ENCODE measurements at regions not wholly inside any gene's neighbourhood (a gene's known extent, or its start where the extent isn't known, plus 50 kb on each side); places are given as distances from the start of the nearest gene placed in this dataset.

DNA sequence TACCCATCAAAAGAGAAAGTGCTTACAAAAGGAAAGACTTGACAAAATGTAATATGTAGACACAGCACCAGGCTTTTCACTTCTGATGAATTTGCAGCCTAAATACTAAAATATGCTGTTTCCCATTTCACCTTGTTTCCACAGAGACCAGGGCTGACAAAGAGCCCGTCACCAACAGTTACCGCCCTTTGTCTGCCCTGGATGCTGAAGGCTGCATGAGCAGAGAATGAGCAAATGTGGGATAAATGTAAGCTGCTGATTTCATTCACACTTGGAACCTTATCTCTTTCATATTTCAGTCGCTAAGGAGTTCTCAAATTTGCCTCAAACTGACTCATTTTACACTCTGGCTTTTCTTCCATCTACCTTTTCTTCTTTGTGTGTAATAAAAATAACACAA is 213.9 kb downstream of the TMEM167A start:
- no peak overlapping the region for H3K27ac Mint-ChIP-seq
- H3K27me3 Mint-ChIP-seq, result no peaks in the 10 kb centered on the region
- no peak overlapping the region for H3K4me3 Mint-ChIP-seq
- ATAC-seq (replicated peaks), result no peak
- no peaks in the 10 kb centered on the region for H3K4me1 Mint-ChIP-seq (ENCODE audit: low read depth in 2 of 2)
- DNase-seq, result no peak
- H3K36me3 Mint-ChIP-seq (ENCODE audit: insufficient read depth), result no peaks in the 10 kb centered on the region
- H3K9me3 Mint-ChIP-seq, result no peaks in the 10 kb centered on the region

DNA sequence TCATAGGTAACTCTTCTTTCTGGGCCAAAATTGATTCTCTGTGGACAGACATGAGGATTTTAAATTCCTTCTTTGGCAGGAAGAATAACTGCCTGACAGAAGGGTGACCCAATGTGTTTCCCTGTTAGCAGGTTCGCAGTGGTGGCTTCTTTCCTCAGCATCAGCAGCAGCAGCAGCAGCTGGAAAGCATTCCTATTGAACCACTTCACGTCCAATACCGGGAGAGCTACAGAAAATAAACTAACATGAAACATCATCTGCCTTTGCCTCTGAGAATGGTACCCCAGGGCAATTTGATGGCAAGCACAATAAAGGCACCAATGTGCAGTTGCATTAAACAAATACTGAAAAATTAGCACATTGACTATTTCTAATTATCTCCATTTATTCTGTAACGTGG is 214.5 kb downstream of the TMEM167A start:
- Mint-ChIP-seq H3K36me3 (ENCODE audit: insufficient read depth) (no peaks in the 10 kb centered on the region), H3K4me3 (no peak overlapping the region), H3K27me3 (no peaks in the 10 kb centered on the region), H3K9me3 (no peaks in the 10 kb centered on the region), H3K27ac (no peak overlapping the region), H3K4me1 (ENCODE audit: low read depth in 2 of 2) (no peaks in the 10 kb centered on the region)
- ATAC-seq (replicated peaks) (no peak), DNase-seq (no peak)

DNA sequence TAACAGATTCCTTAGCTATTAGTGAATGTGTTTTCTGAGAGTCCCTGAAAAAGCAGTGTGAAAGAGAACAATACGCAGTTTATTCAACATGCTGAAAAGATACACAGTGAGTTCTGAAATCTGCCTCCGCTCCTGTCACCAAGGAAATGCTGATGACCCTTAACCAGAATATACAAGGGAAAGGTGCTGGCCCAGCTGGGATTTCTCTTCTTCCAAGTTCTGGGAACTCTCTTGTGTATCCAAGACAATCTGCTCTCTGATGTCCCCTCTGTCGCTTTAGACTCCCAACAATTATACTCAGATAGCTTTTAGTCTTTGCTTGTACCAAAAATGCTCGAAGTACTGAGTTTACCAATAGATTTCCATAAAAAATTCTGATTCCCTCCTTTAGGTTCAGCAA is 214.9 kb downstream of the TMEM167A start:
- no peaks in the 10 kb centered on the region for H3K36me3 Mint-ChIP-seq (ENCODE audit: insufficient read depth)
- no peaks in the 10 kb centered on the region for H3K9me3 Mint-ChIP-seq
- H3K4me1 Mint-ChIP-seq (ENCODE audit: low read depth in 2 of 2), result no peaks in the 10 kb centered on the region
- no peaks in the 10 kb centered on the region for H3K27me3 Mint-ChIP-seq
- H3K27ac Mint-ChIP-seq, result no peak overlapping the region
- DNase-seq (no peak), ATAC-seq (replicated peaks) (no peak)
- no peak overlapping the region for H3K4me3 Mint-ChIP-seq

DNA sequence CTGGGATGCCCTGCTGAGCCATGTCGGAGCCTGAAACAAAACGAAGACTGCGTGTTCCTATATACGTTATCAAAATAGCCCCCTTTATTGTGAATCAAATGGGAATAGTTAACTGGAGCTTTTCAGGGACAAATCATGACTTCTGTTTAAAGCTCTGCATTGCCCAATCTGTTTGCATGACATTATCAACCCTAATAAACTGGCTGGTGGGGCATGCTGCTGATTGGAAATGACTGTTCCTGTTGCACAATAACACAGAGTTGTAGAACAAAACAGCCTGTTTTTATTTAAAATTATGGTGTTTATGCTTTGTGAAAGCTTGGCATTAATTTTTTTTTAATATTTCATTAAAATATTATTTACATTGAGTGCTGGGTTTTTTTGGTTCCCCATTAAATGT is 215.5 kb downstream of the TMEM167A start:
- H3K4me3 Mint-ChIP-seq, result no peak overlapping the region
- H3K4me1 Mint-ChIP-seq (ENCODE audit: low read depth in 2 of 2), result no peaks in the 10 kb centered on the region
- DNase-seq, result no peak
- no peaks in the 10 kb centered on the region for H3K9me3 Mint-ChIP-seq
- H3K27me3 Mint-ChIP-seq, result no peaks in the 10 kb centered on the region
- ATAC-seq (replicated peaks), result no peak
- no peaks in the 10 kb centered on the region for H3K36me3 Mint-ChIP-seq (ENCODE audit: insufficient read depth)
- no peak overlapping the region for H3K27ac Mint-ChIP-seq

DNA sequence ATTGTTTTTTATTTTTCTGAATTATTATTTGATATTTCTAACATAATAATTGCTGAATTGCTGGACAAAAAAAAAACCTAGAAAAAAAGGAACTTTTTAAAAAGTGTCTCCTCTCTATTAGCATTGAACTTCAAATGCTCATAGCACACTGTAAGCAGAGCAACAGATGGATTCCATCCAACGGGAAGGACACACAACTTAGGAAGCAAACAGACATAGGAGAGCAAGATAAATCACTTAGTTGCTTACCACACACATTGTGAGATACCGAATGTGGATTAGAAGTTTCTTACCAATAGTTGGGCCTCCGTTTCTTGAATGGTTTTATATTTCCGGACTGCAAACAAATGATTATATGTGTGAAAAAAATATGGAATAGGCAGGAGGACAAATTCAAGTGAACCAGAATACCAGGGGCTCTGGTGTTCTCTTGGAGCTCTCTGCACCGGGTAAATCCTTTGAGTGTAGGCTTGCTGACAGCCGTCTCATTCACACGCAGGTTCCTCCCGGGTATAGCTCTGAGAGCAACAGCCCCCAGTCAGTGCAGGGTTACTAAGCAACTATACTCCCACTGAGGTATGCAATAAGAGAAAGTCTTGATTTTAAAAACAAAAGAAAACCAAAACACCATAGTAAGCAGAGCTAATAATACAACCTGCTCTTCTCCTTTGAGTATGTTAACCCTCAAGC is 217.6 kb downstream of the TMEM167A start:
- DNase-seq, result no peak
- Mint-ChIP-seq H3K27me3 (no peaks in the 10 kb centered on the region), H3K4me1 (ENCODE audit: low read depth in 2 of 2) (no peaks in the 10 kb centered on the region), H3K4me3 (no peak overlapping the region), H3K36me3 (ENCODE audit: insufficient read depth) (no peaks in the 10 kb centered on the region), H3K9me3 (no peaks in the 10 kb centered on the region), H3K27ac (no peak overlapping the region)
- ATAC-seq (replicated peaks), result no peak

DNA sequence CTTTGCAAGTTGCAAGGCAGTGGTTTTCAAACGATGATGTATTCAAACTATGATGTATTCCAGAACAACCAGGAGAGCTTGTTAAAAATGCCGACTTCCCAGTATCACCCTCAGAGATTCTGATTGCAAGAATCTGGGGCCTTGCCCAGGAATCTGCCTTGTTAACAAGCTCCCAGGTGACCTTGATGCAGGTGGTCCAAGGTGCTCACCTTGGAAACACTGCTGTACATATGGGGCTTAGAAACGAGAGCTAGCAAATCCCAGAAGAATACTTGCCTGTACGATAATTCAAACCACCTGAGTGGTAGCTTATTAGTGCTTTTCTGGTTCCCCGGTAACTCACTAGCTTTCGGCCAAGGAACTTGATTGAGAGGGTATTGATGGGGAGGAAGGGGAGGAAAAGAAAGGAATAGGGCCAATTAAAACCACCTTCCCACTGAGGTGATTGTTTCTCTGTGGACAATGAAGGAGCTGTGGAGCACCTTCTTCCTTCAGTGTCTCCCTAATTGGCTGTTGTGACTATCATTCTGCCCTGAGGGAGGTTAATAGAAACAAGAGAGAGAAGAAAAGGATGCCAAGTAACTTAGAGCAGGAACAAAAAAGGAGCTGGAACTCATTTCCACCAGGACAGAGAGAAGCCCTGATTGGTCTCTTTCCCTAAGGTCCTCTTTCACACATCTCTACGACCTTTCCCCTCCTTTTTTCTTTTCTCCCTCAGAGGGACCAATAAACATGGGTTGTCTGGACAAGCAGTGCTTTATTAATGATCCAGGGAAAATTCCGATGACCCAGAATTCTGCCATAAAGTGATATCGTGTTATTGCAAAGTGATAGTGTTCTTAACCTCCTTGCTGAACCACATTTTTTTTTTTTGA is 218.8 kb downstream of the TMEM167A start:
- no peaks in the 10 kb centered on the region for H3K36me3 Mint-ChIP-seq (ENCODE audit: insufficient read depth)
- H3K4me1 Mint-ChIP-seq (ENCODE audit: low read depth in 2 of 2), result no peaks in the 10 kb centered on the region
- H3K27ac Mint-ChIP-seq, result no peak overlapping the region
- H3K27me3 Mint-ChIP-seq, result no peaks in the 10 kb centered on the region
- DNase-seq (no peak), ATAC-seq (replicated peaks) (no peak)
- no peaks in the 10 kb centered on the region for H3K9me3 Mint-ChIP-seq
- no peak overlapping the region for H3K4me3 Mint-ChIP-seq

DNA sequence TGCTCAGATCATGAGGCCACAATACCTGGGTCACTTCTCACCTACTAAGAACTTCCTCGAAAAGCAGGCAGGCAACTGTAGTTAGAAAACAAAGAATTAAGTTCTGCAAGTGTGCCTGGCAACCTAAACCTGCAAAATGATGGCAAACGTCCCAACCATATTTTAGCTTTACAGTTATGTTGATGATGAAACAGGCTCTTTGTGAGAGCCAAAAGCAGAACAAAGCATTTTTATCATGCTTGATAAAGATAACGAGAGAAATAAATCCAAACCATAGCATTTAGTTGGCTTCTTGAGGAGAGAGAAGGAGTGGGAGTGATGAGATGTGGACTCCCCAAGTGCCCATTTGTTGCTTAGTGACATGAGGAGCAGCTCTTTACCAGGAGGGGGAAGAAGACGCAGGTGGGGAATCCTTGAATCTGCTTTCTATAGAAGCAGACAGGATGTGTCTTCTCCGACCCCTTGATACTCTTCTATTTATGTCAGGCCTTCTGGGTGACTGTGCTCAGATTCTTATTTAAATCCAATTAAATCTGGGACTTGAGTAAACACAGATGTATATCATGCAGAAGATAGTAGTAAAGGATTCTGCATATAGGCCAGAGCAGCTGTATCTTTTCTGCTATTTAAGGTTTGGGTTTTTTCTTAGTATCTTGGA is 221.2 kb downstream of the TMEM167A start:
- H3K27me3 Mint-ChIP-seq, result no peaks in the 10 kb centered on the region
- no peak overlapping the region for H3K27ac Mint-ChIP-seq
- DNase-seq (no peak), ATAC-seq (replicated peaks) (no peak)
- no peaks in the 10 kb centered on the region for H3K9me3 Mint-ChIP-seq
- no peaks in the 10 kb centered on the region for H3K4me1 Mint-ChIP-seq (ENCODE audit: low read depth in 2 of 2)
- H3K36me3 Mint-ChIP-seq (ENCODE audit: insufficient read depth), result no peaks in the 10 kb centered on the region
- H3K4me3 Mint-ChIP-seq, result no peak overlapping the region

DNA sequence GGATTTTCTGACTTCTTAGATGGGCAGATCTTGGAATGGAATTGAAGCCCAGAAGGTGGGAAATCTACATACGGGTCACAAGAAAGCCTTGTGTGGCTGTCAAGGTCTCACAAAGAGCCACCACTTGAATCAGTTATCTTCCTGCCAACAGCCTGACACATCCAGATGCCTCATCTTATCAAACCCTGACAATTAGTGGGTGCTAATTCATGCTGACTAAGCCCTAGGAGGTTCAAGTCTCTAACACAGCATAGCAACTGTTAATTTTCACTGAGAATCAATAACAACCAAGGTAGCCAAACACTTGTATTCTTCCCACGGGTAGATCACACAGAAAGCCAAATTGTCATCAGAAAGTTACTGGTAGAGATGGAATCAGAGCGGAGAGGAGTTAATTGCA is 222.2 kb downstream of the TMEM167A start:
- H3K9me3 Mint-ChIP-seq, result no peaks in the 10 kb centered on the region
- no peak overlapping the region for H3K4me3 Mint-ChIP-seq
- no peaks in the 10 kb centered on the region for H3K36me3 Mint-ChIP-seq (ENCODE audit: insufficient read depth)
- DNase-seq (no peak), ATAC-seq (replicated peaks) (no peak)
- H3K27me3 Mint-ChIP-seq, result no peaks in the 10 kb centered on the region
- no peak overlapping the region for H3K27ac Mint-ChIP-seq
- H3K4me1 Mint-ChIP-seq (ENCODE audit: low read depth in 2 of 2), result no peaks in the 10 kb centered on the region

DNA sequence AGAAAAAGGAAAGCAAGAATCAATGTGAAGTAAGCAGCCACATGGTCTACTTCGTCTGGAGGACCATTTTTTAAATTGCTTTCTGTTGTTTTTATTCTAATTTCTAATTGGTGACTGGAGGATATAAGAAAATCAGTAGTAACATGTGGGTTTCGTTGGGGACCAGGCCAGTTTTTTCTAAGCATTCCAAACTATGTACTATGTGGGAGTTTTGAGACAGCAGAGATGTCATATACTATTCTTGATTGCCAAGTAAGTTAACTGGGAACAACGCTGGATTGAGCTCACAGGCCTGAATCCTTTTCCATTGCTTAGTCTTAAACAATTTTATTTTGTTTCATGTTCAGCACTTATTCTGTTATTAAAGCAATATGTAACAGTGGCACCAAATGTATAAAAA is 225.7 kb downstream of the TMEM167A start:
- Mint-ChIP-seq H3K27me3 (no peaks in the 10 kb centered on the region), H3K27ac (no peak overlapping the region), H3K4me1 (ENCODE audit: low read depth in 2 of 2) (no peaks in the 10 kb centered on the region), H3K9me3 (peaks cover 0 to 1% of the 10 kb centered on the region in 2 donors), H3K36me3 (ENCODE audit: insufficient read depth) (no peaks in the 10 kb centered on the region), H3K4me3 (no peak overlapping the region)
- DNase-seq (no peak), ATAC-seq (replicated peaks) (no peak)

DNA sequence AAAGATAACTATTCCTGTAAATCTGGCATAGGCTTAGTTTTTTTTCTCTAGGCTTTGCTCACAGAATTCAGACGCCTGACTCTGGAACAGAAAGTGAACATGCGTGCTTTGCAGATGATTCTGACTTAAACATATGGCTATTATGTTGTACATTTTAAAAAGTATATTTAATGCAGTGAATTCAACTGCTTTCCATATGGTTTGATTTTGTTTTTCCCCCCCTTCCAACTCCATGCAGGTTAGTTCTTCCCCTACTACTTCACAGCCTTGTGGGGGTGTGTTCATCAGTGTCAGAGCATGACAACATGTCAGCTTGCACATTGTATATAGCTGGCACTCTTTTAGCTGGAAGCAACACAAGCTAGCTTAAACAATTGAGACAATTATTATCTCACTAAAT is 226.8 kb downstream of the TMEM167A start:
- H3K9me3 Mint-ChIP-seq, result peaks cover 0 to 1% of the 10 kb centered on the region in 2 donors
- no peaks in the 10 kb centered on the region for H3K4me1 Mint-ChIP-seq (ENCODE audit: low read depth in 2 of 2)
- peaks cover 0 to 3% of the 10 kb centered on the region in 2 donors for H3K27me3 Mint-ChIP-seq
- no peak for ATAC-seq (replicated peaks)
- DNase-seq, result no peak
- H3K36me3 Mint-ChIP-seq (ENCODE audit: insufficient read depth), result no peaks in the 10 kb centered on the region
- no peak overlapping the region for H3K4me3 Mint-ChIP-seq
- no peak overlapping the region for H3K27ac Mint-ChIP-seq

DNA sequence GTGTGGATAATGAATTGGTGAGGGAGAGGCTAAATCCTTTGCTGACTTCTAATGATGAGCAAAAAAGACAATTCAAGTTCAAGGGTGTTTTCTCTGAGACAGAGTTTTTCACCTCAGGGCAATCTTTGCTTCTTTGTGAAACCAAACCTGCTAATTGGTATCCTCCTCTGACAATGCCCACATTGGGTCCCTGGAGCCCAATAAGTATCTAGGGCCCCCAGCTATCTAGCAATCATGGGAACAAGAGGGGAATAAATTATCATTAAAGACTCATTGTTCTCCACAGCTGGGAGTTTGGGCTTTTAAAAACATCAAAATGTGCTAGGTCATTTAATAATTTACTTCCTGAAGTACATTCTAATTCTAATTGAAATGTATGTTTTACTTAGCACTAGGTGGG is 227.3 kb downstream of the TMEM167A start:
- H3K27me3 Mint-ChIP-seq, result peaks cover 0 to 8% of the 10 kb centered on the region in 2 donors
- H3K4me3 Mint-ChIP-seq, result no peak overlapping the region
- no peaks in the 10 kb centered on the region for H3K36me3 Mint-ChIP-seq (ENCODE audit: insufficient read depth)
- no peak for DNase-seq
- H3K9me3 Mint-ChIP-seq, result peaks cover 0 to 3% of the 10 kb centered on the region in 2 donors
- H3K27ac Mint-ChIP-seq, result no peak overlapping the region
- no peak for ATAC-seq (replicated peaks)
- H3K4me1 Mint-ChIP-seq (ENCODE audit: low read depth in 2 of 2), result no peaks in the 10 kb centered on the region

DNA sequence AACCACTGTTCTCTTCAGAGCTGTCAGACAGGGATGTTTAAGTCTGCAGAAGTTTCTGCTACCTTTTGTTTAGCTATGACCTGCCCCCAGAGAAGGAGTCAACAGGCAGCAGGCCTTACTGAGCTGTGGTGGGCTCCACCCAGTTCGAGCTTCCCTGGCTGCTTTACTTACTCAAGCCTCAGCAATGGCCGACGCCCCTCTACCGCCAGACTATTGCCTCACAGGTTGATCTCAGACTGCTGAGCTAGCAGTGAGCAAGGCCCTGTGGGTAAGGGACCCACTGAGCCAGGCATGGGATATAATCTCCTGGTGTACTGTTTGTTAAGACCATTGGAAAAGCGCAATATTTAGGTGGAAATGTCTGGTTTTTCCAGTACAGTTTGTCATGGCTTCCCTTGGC is 229.6 kb downstream of the TMEM167A start:
- H3K27ac Mint-ChIP-seq, result no peak overlapping the region
- no peak overlapping the region for H3K4me3 Mint-ChIP-seq
- peaks cover 0 to 3% of the 10 kb centered on the region in 2 donors for H3K9me3 Mint-ChIP-seq
- H3K27me3 Mint-ChIP-seq, result peaks cover 0 to 11% of the 10 kb centered on the region in 2 donors
- no peaks in the 10 kb centered on the region for H3K4me1 Mint-ChIP-seq (ENCODE audit: low read depth in 2 of 2)
- ATAC-seq (replicated peaks) (no peak), DNase-seq (no peak)
- no peaks in the 10 kb centered on the region for H3K36me3 Mint-ChIP-seq (ENCODE audit: insufficient read depth)

DNA sequence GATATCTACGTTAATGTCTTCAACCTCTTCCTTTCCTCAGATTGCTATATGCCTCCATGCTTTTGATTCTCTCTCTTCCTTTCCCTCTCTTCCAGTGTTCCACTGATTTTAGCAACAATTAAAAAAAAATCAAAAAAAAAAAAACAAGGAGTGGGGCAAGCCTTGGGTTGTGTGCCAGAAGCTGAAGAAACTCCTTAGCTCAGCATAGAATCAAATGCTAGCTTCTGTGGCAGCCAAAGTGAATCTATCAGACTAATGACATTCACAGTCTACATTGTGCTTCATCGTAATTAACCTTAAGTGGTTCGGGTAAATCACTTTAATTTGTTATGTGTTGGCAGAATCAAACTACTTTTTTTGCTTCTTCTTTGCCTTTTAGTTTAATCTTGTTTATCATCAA is 237.3 kb downstream of the TMEM167A start:
- H3K4me3 Mint-ChIP-seq, result no peak overlapping the region
- H3K27ac Mint-ChIP-seq, result no peak overlapping the region
- no peaks in the 10 kb centered on the region for H3K4me1 Mint-ChIP-seq (ENCODE audit: low read depth in 2 of 2)
- H3K27me3 Mint-ChIP-seq, result peaks cover 0 to 3% of the 10 kb centered on the region in 2 donors
- H3K9me3 Mint-ChIP-seq, result peaks cover 7 to 11% of the 10 kb centered on the region in 2 donors
- no peak for ATAC-seq (replicated peaks)
- H3K36me3 Mint-ChIP-seq (ENCODE audit: insufficient read depth), result no peaks in the 10 kb centered on the region
- DNase-seq, result no peak

DNA sequence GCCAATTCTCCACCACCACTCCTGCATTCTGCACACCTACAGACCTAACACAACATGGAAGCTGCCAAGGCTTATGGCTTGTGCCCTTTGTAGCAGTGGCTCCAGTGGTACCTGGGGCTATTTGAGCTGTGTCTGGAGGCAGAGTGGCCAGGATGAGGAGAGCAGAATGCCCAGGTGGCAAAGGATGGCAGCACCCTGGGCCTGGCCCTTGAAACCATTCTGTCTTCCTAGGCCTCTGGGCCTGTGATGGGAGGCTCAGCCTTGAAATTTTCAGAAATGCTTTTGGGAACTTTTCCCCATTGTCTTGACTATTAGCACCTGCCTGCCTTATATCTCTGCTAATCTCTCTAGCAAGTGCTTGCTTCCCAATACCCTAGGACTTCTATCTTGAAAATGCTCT is 241.7 kb downstream of the TMEM167A start:
- Mint-ChIP-seq H3K9me3 (peaks cover 10 to 11% of the 10 kb centered on the region in 2 donors), H3K4me3 (no peak overlapping the region), H3K4me1 (ENCODE audit: low read depth in 2 of 2) (no peaks in the 10 kb centered on the region), H3K36me3 (ENCODE audit: insufficient read depth) (no peaks in the 10 kb centered on the region), H3K27me3 (no peaks in the 10 kb centered on the region), H3K27ac (no peak overlapping the region)
- no peak for DNase-seq
- ATAC-seq (replicated peaks), result no peak
